Pulmonary artery endothelial cell (primary cell): ENCODE measurements at regions not wholly inside any gene's neighbourhood (a gene's known extent, or its start where the extent isn't known, plus 50 kb on each side); places are given as distances from the start of the nearest gene placed in this dataset.

Experiments
- DNase-seq: peaks from one replicate; pipeline ENCODE4 v3.0.0-alpha.2; 2011; ENCODE audit warnings: low read depth, low spot score

DNA sequence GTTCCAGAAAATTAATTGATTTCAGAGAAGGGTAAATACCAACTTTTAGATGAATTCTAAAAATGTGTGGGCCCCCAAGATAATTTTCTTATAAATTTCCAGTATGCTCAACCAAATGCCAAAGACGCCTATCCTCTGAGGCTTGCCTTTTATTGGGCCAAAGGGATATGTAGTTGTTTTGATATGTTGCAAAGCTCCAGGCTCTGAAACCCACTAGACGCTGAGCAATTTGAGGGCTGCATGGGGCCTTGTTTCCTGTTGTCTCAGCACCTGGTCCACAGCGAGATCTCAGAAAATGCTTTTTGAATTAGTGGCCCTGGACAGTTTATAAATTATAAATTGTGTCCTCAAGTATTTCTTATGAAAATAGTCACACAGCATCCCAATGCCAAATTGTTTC lies 397.2 kb downstream of the SAMD5 start:
- DNase-seq = no peak

DNA sequence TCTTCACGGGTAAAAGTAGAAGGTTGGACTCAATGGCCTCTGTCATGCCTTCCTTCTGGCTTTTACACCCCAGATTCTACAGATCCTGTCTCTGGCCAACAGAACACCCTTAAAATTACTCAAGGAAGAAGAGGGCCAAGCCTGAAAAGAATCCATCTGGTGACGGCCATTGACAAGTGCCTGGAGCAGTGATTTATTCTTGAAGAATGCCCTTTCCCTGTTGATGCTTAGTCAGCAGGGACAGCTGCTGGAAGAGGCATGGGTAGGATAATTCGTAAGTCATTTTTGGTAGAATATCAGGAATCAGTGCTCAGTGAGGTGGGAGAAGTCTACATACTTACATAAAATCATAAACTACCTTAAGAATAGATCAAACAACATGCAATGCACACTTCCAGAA lies 397.9 kb downstream of the SAMD5 start:
- no peak for DNase-seq

DNA sequence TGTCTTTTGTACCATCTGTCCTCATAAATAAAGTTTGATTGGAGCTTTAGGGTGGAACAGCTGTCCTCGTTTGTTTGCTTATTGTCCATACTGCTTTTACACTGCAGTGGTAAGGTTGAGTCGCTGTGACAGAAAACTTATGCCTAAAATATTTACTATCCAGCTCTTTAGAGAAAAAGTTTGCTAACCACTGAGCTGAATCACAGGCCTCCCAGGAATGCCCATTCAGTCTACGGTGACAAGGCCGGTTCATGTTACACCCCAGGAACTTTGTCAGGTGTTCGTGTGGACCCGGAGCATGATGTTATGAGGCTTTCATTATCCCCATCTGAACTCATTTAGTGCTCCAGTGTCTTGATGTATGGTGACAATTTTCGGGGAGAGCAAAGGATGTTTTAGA lies 401.1 kb downstream of the SAMD5 start:
- DNase-seq = no peak

DNA sequence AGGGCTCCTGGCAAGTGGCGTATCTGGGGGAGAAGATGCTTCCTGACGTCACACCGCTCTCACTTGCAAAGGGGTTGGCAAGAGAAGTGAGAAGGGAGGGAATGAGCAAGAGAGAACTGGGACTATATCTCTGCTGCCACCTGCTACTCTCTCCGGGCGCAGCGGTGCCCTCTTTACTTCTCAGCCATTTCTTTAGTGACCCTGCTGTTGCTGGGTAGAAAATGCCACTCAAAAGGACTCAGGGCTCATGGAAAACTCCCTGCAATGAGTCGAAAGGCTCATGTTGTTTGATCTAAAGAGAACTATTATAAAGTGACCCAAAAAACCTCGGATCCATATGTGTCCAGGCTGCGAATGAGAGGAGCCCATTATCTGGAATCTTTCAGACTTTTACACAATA lies 401.8 kb downstream of the SAMD5 start:
- no peak for DNase-seq

DNA sequence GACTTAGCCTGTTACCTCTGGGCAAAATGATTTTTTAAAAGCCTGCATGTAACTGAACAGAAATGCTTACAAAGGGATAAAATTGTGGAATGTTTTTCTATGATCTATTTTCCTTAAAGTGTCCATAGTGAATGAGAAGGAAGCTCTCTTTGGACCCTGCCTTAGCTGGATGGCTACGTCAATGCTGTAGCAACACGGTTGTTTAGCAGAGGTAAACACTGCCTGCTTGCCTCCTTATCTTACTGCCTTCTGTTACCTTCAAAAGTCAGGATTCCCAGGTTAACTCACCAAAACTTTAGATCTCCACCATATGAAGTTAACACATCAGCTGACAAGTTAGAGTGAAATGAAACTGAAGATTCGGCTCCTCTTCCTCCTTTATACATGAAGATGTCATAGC lies 402.6 kb downstream of the SAMD5 start:
- no peak for DNase-seq

DNA sequence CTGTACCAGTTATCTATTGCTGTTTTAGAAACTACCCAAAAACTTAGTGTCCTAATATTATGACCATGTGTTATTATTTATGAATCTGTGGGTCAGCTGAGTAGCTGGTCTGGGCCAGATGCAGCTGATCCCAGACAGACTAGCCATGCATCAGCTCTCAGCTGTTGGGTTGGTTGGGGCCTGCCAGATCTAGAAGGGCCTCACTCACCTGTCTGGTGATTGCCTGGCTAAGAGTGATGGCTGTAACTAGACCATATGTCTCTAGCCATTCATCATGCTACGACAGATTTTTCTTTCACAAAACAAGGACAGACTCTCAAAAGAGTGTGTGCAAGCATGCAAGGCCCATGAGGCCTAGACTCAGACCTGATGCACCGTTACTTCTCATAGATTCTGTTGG lies 403.2 kb downstream of the SAMD5 start:
- no peak for DNase-seq

DNA sequence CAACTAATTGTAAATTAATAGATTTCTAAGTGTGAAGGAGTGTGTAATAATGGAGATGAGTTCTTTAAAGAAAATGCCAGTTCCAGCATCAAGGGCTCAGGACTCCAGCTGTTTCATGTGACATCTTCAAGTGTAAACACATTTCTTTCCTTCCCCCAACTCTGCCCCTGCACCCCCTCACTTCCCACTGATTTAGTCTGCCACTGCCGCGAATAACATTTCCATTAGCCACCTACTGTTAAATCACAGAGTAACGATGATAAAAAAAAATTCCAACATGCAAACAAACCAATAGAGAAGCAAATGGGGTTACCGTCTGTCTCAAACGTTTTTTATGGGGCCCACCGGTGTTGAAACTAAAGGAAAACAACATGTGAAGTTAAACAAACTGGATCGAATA lies 414.3 kb downstream of the SAMD5 start:
- no peak for DNase-seq

DNA sequence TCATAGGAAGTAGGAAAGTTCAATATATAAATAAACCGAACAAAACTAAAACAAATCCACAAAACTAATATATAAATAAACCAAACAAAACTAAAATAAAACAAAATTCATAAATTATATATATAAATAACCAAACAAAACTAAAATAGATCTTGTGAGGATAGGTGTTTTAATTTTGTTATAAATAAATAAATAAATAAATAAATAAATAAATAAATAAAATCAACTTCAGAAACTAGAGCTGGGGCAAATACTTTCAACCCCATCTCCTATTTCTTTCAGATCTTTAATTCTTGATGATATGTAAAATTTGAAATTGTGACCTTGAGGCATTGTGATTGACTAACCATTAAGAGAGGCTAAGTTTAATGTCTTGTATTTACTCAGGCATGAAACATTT lies 416.1 kb downstream of the SAMD5 start:
- DNase-seq = no peak

DNA sequence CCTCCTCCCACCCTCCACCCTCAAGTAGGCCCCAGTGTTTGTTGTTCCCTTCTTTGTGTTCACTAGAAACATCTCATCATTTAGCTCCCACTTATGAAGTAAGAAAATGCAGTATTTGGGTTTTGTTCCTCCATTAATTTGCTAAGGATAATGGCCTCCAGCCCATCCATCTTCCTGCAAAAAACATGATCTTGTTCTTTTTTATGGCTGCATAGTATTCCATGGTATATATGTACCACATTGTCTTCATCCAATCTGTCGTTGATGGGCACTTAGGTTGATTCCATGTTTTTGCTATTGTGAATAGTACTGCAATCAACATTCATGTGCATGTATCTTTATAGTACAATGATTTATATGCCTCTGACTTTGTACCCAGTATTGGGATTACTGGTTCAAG lies 416.8 kb upstream of the SASH1 start:
- no peak for DNase-seq

DNA sequence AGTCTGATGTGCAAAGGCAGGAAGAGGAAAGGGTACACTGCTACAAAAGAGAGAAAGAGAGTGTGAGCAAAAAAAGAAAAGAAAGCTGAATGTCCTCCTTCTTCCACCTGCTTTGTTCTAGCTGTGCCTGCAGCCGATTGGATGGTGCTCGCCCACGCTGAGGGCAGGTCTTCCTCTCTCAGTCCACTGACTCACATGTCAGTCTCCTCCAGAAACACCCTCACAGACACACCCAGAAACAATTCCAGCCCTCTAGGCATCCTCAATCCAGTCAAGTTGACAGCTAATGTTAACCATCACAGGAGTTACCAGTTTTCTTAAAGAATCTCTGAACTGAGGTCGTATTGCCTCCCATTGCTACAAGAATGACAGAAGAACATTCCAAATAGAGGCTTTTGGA lies 411.9 kb upstream of the SASH1 start:
- DNase-seq = no peak

DNA sequence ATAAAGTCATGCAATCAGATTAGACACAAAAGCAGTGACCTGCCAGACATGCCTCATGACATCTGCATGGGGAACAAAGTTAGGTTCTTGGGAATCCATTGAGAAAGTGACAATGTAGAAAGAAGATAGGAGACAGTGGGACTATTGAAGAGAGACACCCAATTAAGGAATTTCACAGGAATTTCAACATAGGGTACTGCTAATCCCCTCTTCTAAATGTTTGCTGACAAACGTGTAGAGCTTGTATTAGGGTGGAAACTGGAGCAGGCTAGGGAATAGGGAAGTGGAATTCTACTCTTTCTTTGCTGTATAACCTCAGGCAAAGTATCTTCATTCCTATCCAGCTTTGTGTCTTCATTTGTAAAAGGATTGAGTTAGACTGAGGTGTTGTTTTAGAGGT lies 409.4 kb upstream of the SASH1 start:
- no peak for DNase-seq

DNA sequence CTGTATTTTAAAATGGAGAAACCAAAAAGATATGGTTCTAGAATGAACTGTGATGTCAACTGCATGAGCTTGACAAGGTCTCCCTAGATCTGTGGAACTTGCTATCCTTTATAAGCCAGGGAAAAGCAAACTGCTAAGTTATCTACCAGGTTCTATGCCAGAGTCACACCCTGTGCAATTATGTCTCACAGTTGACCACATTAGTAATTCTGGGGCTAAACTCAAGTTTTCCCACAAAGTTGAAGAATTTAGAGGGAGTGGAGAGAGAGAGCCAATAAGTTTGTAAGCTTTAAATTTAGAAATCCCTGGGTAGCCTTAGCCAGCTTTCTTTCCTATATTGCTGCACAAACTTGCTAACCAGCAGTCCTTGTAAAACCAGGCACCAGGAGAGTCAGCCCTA lies 407.0 kb upstream of the SASH1 start:
- no peak for DNase-seq

DNA sequence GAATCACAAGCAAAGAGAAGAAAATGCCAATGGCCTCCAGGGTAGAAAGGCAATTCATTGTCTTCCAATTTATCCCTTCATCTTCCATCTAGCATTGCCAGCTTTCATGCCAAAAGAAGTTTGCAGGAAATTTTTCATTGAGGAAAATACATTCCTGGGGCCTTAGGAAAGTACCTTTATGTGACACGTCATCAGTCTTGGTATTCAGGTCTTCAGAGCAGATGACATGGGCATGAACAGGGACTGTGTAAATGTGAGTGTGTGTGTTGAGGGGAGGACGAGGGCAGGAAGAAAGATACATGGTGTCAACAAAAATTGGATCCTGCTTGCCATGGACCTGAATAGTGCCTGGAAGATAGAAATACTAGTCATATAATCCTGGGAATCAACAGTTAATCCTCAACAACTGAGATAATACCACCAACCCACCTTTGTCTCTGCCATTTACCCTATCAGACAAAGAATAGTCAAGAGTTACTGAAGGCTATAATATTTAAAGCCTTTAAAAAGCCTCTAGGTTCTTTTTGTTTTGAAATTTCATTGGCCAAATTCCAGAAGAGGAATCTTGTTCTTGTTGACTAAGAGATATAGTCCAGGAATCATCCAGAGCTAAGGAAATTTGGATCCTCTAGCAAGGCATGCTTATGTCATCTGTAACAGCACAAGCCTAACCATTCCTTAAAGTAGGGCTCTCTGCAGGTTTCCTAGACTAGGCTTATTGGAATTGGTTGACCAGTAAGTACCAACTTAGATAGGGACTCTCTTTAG lies 405.8 kb upstream of the SASH1 start:
- DNase-seq = no peak

DNA sequence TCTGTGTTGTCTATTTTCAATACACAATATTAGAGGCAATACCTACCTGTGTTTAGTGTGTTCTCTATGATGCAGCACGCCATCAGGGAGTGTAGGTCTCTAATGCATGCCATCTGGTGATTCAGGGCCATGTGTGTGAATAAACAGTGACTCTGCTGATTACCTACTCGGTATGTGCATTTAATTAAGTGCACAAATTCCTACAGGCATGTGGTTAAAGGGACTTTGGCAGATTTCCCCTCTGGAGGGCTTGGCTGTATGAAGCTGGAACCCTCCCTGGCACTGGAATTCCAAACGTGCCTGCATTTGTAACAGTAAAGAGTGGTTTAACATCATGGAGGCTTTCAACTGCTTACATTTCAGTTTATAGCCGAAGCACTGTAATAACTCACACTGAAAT lies 401.5 kb upstream of the SASH1 start:
- DNase-seq = no peak

DNA sequence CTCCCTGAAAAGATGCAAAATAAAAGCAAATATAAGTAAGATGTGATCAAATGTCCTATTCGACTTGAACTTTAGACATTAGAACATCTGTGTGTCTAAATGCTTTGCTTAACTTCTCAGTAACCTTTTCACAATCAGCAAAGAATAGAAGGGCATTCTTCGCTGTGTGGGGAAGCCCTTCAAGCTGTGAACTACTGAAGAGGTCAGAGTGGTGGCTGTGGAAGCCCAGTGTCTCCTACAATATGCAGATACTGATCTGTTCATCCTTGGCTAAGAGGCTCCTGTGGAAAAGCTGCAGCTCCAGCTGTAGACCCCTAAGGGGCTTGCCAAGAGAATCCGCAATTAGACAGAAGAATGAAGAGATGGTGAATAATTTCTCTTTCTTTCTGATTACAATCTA lies 400.3 kb upstream of the SASH1 start:
- DNase-seq = no peak

DNA sequence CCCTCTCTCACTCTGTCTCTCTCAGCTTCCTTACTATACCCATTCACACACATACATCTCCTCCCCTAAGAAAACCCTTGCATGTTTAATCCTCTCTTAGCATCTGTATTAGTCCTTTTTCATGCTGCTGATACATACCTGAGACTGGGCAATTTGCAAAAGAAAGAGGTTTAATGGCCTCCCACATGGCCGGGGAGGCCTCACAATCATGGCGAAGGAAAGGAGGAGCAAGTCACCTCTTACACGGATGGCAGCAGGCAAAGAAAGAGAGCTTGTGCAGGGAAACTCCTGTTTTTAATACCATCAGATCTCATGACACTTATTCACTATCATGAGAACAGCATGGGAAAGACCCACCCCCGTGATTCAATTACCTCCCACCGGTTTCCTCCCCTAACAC lies 398.5 kb upstream of the SASH1 start:
- DNase-seq = no peak

DNA sequence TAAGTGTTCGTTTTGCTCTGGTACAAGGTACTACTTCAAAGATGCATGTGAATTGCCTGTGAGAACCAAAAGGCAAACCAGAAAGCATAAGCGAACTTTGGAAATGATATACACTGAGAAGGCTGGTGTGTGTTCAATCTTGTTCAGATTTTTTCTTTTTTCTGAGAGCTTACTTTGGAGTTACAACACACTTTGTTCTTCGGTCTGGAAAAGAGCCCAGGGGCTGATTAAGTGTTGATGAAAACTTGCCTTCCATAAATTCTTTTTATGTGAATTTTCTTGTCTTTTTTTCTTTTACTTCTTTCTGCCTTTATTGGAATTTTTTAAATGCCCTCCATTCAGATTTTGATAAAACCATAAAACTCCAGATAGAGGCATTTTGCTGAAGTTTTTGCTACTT lies 395.1 kb upstream of the SASH1 start:
- DNase-seq = no peak

DNA sequence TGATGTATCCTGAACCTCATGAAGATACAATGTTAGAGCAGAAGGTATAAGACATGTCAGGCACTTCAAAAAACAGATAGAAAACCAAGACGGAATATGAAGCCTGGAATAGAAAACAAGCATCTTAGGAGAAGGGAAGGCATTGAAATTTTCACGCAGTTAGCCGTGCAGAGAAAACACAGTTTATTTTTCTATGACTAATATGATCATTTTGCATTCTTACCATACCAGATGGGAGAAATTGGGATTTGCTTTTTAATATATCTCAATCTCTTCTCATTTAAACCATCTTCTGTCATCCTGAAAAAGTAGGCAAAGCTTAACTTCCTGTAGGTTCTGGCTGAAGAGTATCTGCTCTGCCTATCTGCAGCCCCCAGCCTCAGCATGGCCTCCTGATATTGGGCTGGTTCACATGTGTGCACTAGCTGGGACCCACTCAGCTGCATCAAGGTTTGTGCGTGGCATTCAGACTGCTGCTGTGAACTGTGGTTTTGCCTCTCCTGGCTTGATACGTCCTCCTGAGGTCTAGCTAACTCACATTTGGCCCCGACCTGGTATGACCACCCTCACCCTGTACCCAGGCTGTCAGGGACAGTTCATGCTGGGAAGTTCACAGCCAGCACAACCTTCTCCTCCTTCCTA lies 392.5 kb upstream of the SASH1 start:
- no peak for DNase-seq

DNA sequence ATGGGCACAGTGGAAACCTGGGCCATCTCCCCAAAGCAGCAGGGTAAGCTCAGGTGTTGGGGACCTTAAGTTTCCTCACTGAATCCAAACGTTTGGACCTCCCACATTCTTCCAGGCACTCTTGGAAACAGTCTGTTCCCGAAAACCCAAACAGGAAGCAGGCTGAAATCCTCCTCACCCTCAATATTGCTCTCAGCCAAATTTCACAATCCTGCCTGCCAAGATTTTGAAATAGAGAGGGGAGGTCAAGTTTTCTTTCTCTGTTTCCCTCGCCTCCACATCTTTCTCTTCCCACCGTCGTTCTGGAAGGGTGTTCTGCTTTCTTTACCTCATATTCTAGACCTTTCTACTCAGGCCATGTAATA lies 392.0 kb upstream of the SASH1 start:
- DNase-seq = no peak

DNA sequence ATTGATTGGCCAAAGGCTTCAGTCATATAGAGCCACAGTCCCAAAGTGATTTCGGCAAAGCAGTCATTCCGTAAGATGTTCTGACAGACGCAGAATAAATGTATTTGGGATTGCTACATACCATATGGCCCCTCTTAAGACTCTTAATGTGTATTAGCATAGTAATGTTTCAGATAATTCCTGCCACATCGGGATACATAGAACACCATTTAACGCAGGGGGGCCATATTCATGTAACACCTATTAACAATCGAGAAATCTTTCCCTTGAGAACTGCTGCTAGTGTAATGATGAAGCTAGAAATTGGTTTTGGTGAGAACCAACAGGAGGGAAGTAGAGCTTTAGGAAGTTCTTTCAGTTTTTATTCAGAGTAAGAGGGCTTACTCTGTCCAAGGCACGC lies 390.9 kb upstream of the SASH1 start:
- no peak for DNase-seq

DNA sequence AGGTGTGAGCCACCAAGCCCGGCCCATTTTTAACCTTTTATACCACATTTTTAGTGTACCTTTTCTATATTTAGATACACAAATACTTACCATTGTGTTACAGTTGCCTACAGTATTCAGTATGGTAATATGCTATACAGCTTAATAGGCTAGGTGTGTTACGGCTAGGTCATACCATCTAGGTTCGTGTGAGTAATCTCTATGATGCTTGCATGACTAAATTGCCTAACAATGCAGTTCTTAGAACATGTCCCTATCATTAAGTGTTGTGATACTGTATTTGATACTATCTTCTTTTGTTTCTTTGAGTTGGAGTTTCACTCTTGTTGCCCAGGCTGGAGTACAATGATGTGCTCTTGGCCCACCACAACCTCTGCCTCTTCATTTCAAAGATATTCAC lies 387.7 kb upstream of the SASH1 start:
- no peak for DNase-seq

DNA sequence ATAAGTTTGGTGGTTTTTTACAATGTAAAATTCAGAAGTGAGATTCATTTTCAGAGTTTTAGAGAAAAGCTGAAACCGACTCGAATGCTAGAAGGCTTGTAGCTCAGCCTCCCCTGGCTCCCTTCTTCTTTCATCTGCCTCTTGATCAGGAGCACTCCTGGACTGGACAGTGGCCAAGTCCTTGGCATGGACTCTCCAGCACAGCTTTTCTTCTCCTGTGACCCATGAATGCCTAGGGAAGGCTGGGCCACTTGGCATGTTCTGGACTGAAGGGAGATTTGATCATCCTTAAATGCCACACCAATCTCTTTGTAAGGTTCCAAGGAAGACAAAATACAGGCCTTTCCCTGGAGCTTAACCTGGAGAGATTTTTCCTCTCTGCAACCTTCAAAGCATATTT lies 384.0 kb upstream of the SASH1 start:
- no peak for DNase-seq

DNA sequence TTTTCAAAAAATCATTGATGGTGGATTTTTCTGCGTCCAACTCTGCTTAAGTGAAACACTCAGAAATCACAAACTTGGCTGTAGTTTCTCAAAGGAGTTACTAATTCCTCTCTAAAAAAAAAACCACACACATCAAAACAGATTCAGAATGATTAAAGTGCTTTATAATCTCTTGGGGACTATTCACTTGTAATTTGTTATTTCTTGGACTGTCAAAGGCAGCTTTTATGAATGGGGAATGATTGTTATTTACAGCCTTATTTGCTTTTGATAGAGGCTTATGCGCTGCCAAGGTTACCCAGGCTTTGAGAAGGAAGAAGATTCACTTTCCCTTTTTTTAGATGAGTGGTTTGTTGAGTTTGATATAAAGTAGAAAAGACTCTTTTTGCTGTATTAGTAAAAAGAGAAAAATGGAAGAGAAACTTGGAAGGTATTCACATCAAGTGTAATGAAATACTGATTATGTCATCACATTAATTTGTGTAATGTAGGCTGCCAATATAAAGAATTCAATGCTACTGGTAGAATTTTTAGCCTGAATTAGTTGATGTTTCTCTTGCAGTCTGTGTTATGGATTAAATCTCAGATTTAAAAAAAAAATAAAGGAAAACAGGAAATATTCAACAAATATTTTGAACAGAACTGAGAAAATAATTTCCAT lies 381.0 kb upstream of the SASH1 start:
- no peak for DNase-seq
